ENCODE measurements at regions not wholly inside any gene's neighbourhood (a gene's known extent, or its start where the extent isn't known, plus 50 kb on each side); places are given as distances from the start of the nearest gene placed in this dataset.

DNA sequence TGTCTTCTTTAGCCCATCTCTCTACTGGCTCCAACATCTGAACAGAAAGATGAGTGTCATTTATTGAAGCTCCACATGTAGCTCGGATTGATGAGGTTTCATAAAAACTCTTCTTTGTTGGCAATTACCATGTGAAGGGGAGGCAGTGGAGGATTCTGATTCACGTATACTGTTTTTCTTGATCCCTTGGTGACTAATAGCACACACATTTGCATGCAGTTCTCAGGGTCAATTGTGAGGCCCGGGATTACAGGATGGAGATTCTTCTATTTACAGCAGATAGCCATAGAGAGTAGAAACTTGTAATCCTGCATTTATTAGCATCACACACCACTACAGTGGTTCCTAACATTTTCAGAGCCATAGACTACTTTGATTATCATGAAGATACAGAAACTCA, 133.2 kb upstream of the MARCHF11 start:
- no peak for TF ChIP-seq GATA2 (IDR thresholded peaks at IDR 0.05; ENCODE audit: low read depth, low read length)
- TF ChIP-seq GATA3 (IDR thresholded peaks at IDR 0.05; ENCODE audit: low read depth, low read length), result no peak

All from SH-SY5Y (cell line).